OCI-LY7 (cell line): ENCODE measurements at regions not wholly inside any gene's neighbourhood (a gene's known extent, or its start where the extent isn't known, plus 50 kb on each side); places are given as distances from the start of the nearest gene placed in this dataset.

ENCODE experiments used
- CTCF ChIP-seq: fragments of 200-600 bp; sonication (generic); conservative IDR thresholded peaks from 2 replicates; pipeline ENCODE4 v1.5.1; 2014; ENCODE audit warnings: mild to moderate bottlenecking, antibody characterized with exemption, low read length, moderate library complexity, mixed read lengths
- EZH2phosphoT487 ChIP-seq: fragments of 200-600 bp; sonication (generic); IDR thresholded peaks from 2 replicates; pipeline ENCODE4 v1.6.1; 2018; ENCODE audit warnings: low read depth, borderline replicate concordance, mild to moderate bottlenecking, mixed run types, antibody characterized with exemption, low read length, moderate library complexity, mixed read lengths

DNA sequence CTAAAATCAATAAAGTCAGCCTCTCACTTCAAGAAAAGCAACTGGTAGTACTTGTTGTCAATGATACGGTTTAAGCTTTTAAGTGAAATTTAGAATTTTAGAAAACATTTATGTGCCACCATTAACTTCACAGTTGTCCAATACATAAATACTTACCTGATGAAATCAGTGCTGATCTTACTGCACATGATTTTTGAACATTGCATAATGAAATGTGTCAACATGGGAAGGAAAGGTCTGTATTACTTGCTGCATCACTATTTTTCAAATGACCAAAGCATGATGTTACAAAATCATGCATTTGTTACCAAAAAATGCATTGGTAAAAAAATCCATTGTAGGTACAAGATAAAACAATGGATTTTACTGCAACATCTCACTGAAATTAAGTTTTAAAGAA lies 284.3 kb downstream of the EPM2A start:
- TF ChIP-seq CTCF: no peak
- no peak for TF ChIP-seq EZH2phosphoT487
